Kidney capillary endothelial cell (primary cell): ENCODE measurements at regions not wholly inside any gene's neighbourhood (a gene's known extent, or its start where the extent isn't known, plus 50 kb on each side); places are given as distances from the start of the nearest gene placed in this dataset.
"Not testable (repeated sequence)": the region's sequence is repeated elsewhere in the genome, so short reads cannot be mapped to it uniquely, and the experiment has no call there.

Source experiments
- DNase-seq: peaks from one replicate; pipeline ENCODE4 v3.0.0-alpha.2; 2018; ENCODE audit warnings: low spot score

- not testable (repeated sequence) for DNase-seq
Observed at GRCh38 chr21:5065240-5066211, 5455.9 kb upstream of the TPTE start.

- DNase-seq, result not testable (repeated sequence)
Observed at GRCh38 chr21:5066682-5067251, 5454.6 kb upstream of the TPTE start.

GRCh38 chr21:5067326-5068048, 5453.9 kb upstream of the TPTE start:
- DNase-seq, result not testable (repeated sequence)

GRCh38 chr21:5068649-5069048, 5452.7 kb upstream of the TPTE start:
- DNase-seq, result not testable (repeated sequence)

GRCh38 chr21:5071180-5071579, 5450.2 kb upstream of the TPTE start:
- not testable (repeated sequence) for DNase-seq

GRCh38 chr21:5076854-5077253, 5444.5 kb upstream of the TPTE start:
- not testable (repeated sequence) for DNase-seq

GRCh38 chr21:5079361-5079760, 5442.0 kb upstream of the TPTE start:
- not testable (repeated sequence) for DNase-seq

- DNase-seq, result not testable (repeated sequence)
Observed at GRCh38 chr21:5080015-5080414, 5441.4 kb upstream of the TPTE start.

- not testable (repeated sequence) for DNase-seq
Observed at GRCh38 chr21:5084246-5084645, 5437.1 kb upstream of the TPTE start.

- not testable (repeated sequence) for DNase-seq
Observed at GRCh38 chr21:5085456-5085855, 5435.9 kb upstream of the TPTE start.

- DNase-seq, result not testable (repeated sequence)
Observed at GRCh38 chr21:5086416-5086815, 5435.0 kb upstream of the TPTE start.

GRCh38 chr21:5088820-5089219, 5432.6 kb upstream of the TPTE start:
- not testable (repeated sequence) for DNase-seq

- DNase-seq, result not testable (repeated sequence)
Observed at GRCh38 chr21:5089399-5090089, 5431.8 kb upstream of the TPTE start.

- not testable (repeated sequence) for DNase-seq
Observed at GRCh38 chr21:5090132-5091079, 5431.0 kb upstream of the TPTE start.

GRCh38 chr21:5091274-5091673, 5430.1 kb upstream of the TPTE start:
- DNase-seq, result not testable (repeated sequence)

- DNase-seq, result not testable (repeated sequence)
Observed at GRCh38 chr21:5095628-5096027, 5425.8 kb upstream of the TPTE start.

- not testable (repeated sequence) for DNase-seq
Observed at GRCh38 chr21:5098010-5098743, 5423.2 kb upstream of the TPTE start.

GRCh38 chr21:5100604-5101174, 5420.7 kb upstream of the TPTE start:
- not testable (repeated sequence) for DNase-seq

- DNase-seq, result peak; percentile 3
Observed at GRCh38 chr21:5101749-5102148, 5419.6 kb upstream of the TPTE start.
